GM13976 (cell line): ENCODE measurements at regions not wholly inside any gene's neighbourhood (a gene's known extent, or its start where the extent isn't known, plus 50 kb on each side); places are given as distances from the start of the nearest gene placed in this dataset.

Experiments
- DNase-seq: peaks from one replicate; pipeline ENCODE4 v3.0.0; 2012; ENCODE audit warnings: low spot score
- CTCF ChIP-seq: IDR thresholded peaks from 2 replicates; pipeline ENCODE4 v1.5.1; 2012; ENCODE audit warnings: borderline replicate concordance, mild to moderate bottlenecking; ENCODE audit not compliant: insufficient read depth; ENCODE audit errors: extremely low read depth, missing control alignments, control extremely low read depth
- in situ Hi-C: fragments of 300-500 bp; cut with MboI; formaldehyde crosslinking; loops from one replicate; pipeline ENCODE4 v1.12.0; 2022; ENCODE audit warnings: low sequenced_read_pairs, mixed read lengths, inconsistent platforms; ENCODE audit not compliant: unreplicated experiment

GRCh38 chr1:95701450-95702173 lies 467.6 kb downstream of the RWDD3 start:
- TF ChIP-seq CTCF = no peak
- in situ Hi-C loops = no loop called here
- no peak for DNase-seq

GRCh38 chr1:95703046-95703445 lies 469.0 kb downstream of the RWDD3 start:
- DNase-seq = no peak
- TF ChIP-seq CTCF = no peak
- in situ Hi-C loops = no loop called here

- in situ Hi-C loops = no loop called here
- DNase-seq = no peak
- TF ChIP-seq CTCF = no peak
Measured at GRCh38 chr1:95716097-95716496, 482.1 kb downstream of the RWDD3 start.

GRCh38 chr1:95716550-95716949 lies 482.5 kb downstream of the RWDD3 start:
- DNase-seq = no peak
- in situ Hi-C loops = no loop called here
- TF ChIP-seq CTCF = no peak

GRCh38 chr1:95723346-95723745 lies 489.3 kb downstream of the RWDD3 start:
- in situ Hi-C loops = no loop called here
- no peak for TF ChIP-seq CTCF
- DNase-seq = no peak

GRCh38 chr1:95728841-95729240 lies 494.8 kb downstream of the RWDD3 start:
- in situ Hi-C loops = no loop called here
- DNase-seq = no peak

More at GRCh38 chr1:95728841-95729240, 494.8 kb downstream of the RWDD3 start:
- no peak for TF ChIP-seq CTCF
